Transverse colon (tissue), 4 donors: ENCODE measurements at regions not wholly inside any gene's neighbourhood (a gene's known extent, or its start where the extent isn't known, plus 50 kb on each side); places are given as distances from the start of the nearest gene placed in this dataset.

Experiments used
- DNase-seq: peaks from one replicate; pipeline ENCODE4 v3.0.0-alpha.2; 2019
- H3K27ac ChIP-seq, 4 donors: fragments of 200-600 bp; sonication (generic); 2 replicates each; pipeline ENCODE4 v1.5.1; 2016 to 2018; ENCODE audit warnings: inconsistent platforms in 4 of 4
- H3K27me3 ChIP-seq: fragments of 200-600 bp; sonication (generic); 2 replicates; pipeline ENCODE4 v1.5.1; 2017; ENCODE audit warnings: inconsistent platforms
- H3K36me3 ChIP-seq, 4 donors: fragments of 200-600 bp; sonication (generic); 2 replicates each; pipeline ENCODE4 v1.5.1; 2017 to 2019; ENCODE audit warnings: inconsistent platforms in 4 of 4
- H3K4me1 ChIP-seq, 4 donors: fragments of 200-600 bp; sonication (generic); 2 replicates each; pipeline ENCODE4 v1.5.1; 2017 to 2020; ENCODE audit warnings: inconsistent platforms in 4 of 4
- H3K4me3 ChIP-seq, 4 donors: fragments of 200-600 bp; sonication (generic); 1 replicate in 1 of 4; 2 replicates in 3 of 4; pipeline versions ENCODE4 v1.5.1 to v1.6.1; 2017 to 2019; ENCODE audit warnings: inconsistent platforms in 4 of 4
- H3K9me3 ChIP-seq, 2 donors: fragments of 200-600 bp; sonication (generic); 2 replicates each; pipeline ENCODE4 v1.5.1; 2017 to 2019; ENCODE audit warnings: inconsistent platforms in 2 of 2
- CTCF ChIP-seq, 5 experiments: fragments of 200-600 bp in 3 of 5; fragments of 450-650 bp in 2 of 5; sonication (generic) in 3 of 5; IDR thresholded peaks; 1 replicate in 2 of 5; 2 replicates in 3 of 5; pipeline ENCODE4 v1.5.1; 2016 to 2017; ENCODE audit warnings: antibody characterized with exemption in 5 of 5, inconsistent platforms in 3 of 5, mild to moderate bottlenecking in 2 of 5, moderate library complexity in 1 of 5
- EP300 ChIP-seq: sonication (generic); formaldehyde crosslinking; IDR thresholded peaks from one replicate; pipeline ENCODE4 v1.6.1; 2017; ENCODE audit warnings: antibody characterized with exemption, low read depth
- POLR2A ChIP-seq: fragments of 450-650 bp; IDR thresholded peaks from one replicate; pipeline ENCODE4 v1.6.1; 2016; ENCODE audit warnings: antibody characterized with exemption, mild to moderate bottlenecking, moderate library complexity
- POLR2AphosphoS5 ChIP-seq, 3 donors: sonication (generic); formaldehyde crosslinking; IDR thresholded peaks; one replicate each; pipeline ENCODE4 v1.6.1; 2016; ENCODE audit warnings: antibody characterized with exemption in 3 of 3
- WGBS, 2 donors: methylation state at CpG; one replicate each; pipeline ENCODE4 v1.1.5; 2018; ENCODE audit warnings: low coverage in 1 of 2; 5-methylcytosine and 5-hydroxymethylcytosine counted together
- in situ Hi-C, 4 donors: fragments of 200-750 bp; cut with MboI; loops; one replicate each; pipeline versions ENCODE4 v1.15.0 to v1.15.1; 2017; ENCODE audit warnings: low sequenced_read_pairs in 3 of 4, low pct_ligation_motif_present in 1 of 4, low pct_unique_long_range_greater_than_20kb in 1 of 4
- intact Hi-C: fragments of 100-400 bp; cut with DNase I; formaldehyde crosslinking; loops from one replicate; pipeline ENCODE4 v1.15.1; 2023; ENCODE audit warnings: low total_unique reads

GRCh38 chr14:34126586-34126985, 175.7 kb upstream of the EGLN3 start:
- intact Hi-C loops: no loop called here
- no peak for DNase-seq
- H3K27me3 ChIP-seq: no peaks in the 10 kb centered on the region
- in situ Hi-C loops: no loop called here
- no peak overlapping the region for H3K27ac ChIP-seq
- no peaks in the 10 kb centered on the region for H3K36me3 ChIP-seq
- no peak overlapping the region for H3K4me3 ChIP-seq
- peaks cover 0 to 3% (median 0%) of the 10 kb centered on the region in 4 donors for H3K4me1 ChIP-seq
- WGBS, 2 donors: 89 to 90% methylated on average over 3 to 4 of the region's 4 CpGs
- no peak for TF ChIP-seq EP300
- no peaks in the 10 kb centered on the region for H3K9me3 ChIP-seq

GRCh38 chr14:34124585-34124984, 173.7 kb upstream of the EGLN3 start:
- H3K27me3 ChIP-seq: no peaks in the 10 kb centered on the region
- in situ Hi-C loops: no loop called here
- 71 to 81% methylated on average over 3 to 4 of the region's 4 CpGs for WGBS, 2 donors
- H3K27ac ChIP-seq: no peak overlapping the region
- H3K4me3 ChIP-seq: no peak overlapping the region
- no peak for DNase-seq
- TF ChIP-seq POLR2A (no peak), CTCF (IDR thresholded peaks at IDR 0.05) (no peak), POLR2AphosphoS5 (IDR thresholded peaks at IDR 0.05) (no peak), EP300 (no peak)
- H3K9me3 ChIP-seq: no peaks in the 10 kb centered on the region
- intact Hi-C loops: no loop called here
- H3K36me3 ChIP-seq: no peaks in the 10 kb centered on the region
- H3K4me1 ChIP-seq: no peaks in the 10 kb centered on the region

GRCh38 chr14:34122650-34123049, 171.8 kb upstream of the EGLN3 start:
- intact Hi-C loops: no loop called here
- H3K4me1 ChIP-seq: no peaks in the 10 kb centered on the region
- WGBS, 2 donors: 17 to 53% methylated on average over 1 of the region's 1 CpG
- TF ChIP-seq EP300: no peak
- TF ChIP-seq POLR2A: no peak
- no peak for TF ChIP-seq POLR2AphosphoS5 (IDR thresholded peaks at IDR 0.05)
- no peak for TF ChIP-seq CTCF (IDR thresholded peaks at IDR 0.05)
- no peak overlapping the region for H3K4me3 ChIP-seq
- in situ Hi-C loops: no loop called here
- no peak for DNase-seq
- no peak overlapping the region for H3K27ac ChIP-seq
- no peaks in the 10 kb centered on the region for H3K36me3 ChIP-seq
- H3K9me3 ChIP-seq: no peaks in the 10 kb centered on the region
- H3K27me3 ChIP-seq: no peaks in the 10 kb centered on the region

- Histone ChIP-seq H3K4me1 (no peaks in the 10 kb centered on the region), H3K9me3 (no peaks in the 10 kb centered on the region), H3K36me3 (no peaks in the 10 kb centered on the region), H3K27ac (no peak overlapping the region), H3K4me3 (no peak overlapping the region), H3K27me3 (no peaks in the 10 kb centered on the region)
- WGBS, 2 donors: 40 to 74% methylated on average over 3 of the region's 3 CpGs
- in situ Hi-C loops: no loop called here
- no peak for DNase-seq
- intact Hi-C loops: no loop called here
- TF ChIP-seq POLR2A: no peak
These were observed 171.2 kb upstream of the EGLN3 start for GRCh38 chr14:34122081-34122480.

GRCh38 chr14:34120185-34120977, 169.5 kb upstream of the EGLN3 start:
- no peak overlapping the region for H3K27ac ChIP-seq
- intact Hi-C loops (no loop called here), in situ Hi-C loops (no loop called here)
- TF ChIP-seq POLR2A: no peak
- TF ChIP-seq EP300: no peak
- no peak for DNase-seq
- H3K4me1 ChIP-seq: no peaks in the 10 kb centered on the region
- WGBS, 2 donors: 76 to 86% methylated on average over 1 to 3 of the region's 3 CpGs
- peaks cover 0 to 4% of the 10 kb centered on the region in 2 donors for H3K9me3 ChIP-seq
- no peak overlapping the region for H3K4me3 ChIP-seq
- H3K36me3 ChIP-seq: no peaks in the 10 kb centered on the region
- H3K27me3 ChIP-seq: no peaks in the 10 kb centered on the region
